Right atrium auricular region (tissue), 2 donors: ENCODE measurements at regions not wholly inside any gene's neighbourhood (a gene's known extent, or its start where the extent isn't known, plus 50 kb on each side); places are given as distances from the start of the nearest gene placed in this dataset.

ENCODE experiments used
- DNase-seq: peaks from one replicate; pipeline ENCODE4 v3.0.0-alpha.2; 2019; ENCODE audit warnings: low spot score
- H3K27ac ChIP-seq, 2 donors: fragments of 200-600 bp; sonication (generic); 1 replicate in 1 of 2; 2 replicates in 1 of 2; pipeline ENCODE4 v1.5.1; 2016 to 2019
- H3K27me3 ChIP-seq, 2 donors: fragments of 200-600 bp; sonication (generic); one replicate each; pipeline versions ENCODE4 v1.5.1 to v1.6.0; 2017 to 2019
- H3K36me3 ChIP-seq: fragments of 200-600 bp; sonication (generic); one replicate; pipeline ENCODE4 v1.5.1; 2016
- H3K4me1 ChIP-seq, 2 donors: fragments of 200-600 bp; sonication (generic); one replicate each; pipeline versions ENCODE4 v1.5.1 to v1.6.0; 2017 to 2019
- H3K4me3 ChIP-seq, 2 donors: fragments of 200-600 bp; sonication (generic); 1 replicate in 1 of 2; 2 replicates in 1 of 2; pipeline ENCODE4 v1.5.1; 2017 to 2019; ENCODE audit warnings: mild to moderate bottlenecking in 1 of 2, moderate library complexity in 1 of 2
- H3K9me3 ChIP-seq, 2 donors: fragments of 200-600 bp; sonication (generic); one replicate each; pipeline ENCODE4 v1.5.1; 2019
- TF ChIP-seq, protein P1 (sequence below), 2 donors: fragments of 200-600 bp; sonication (generic); IDR thresholded peaks; one replicate each; pipeline ENCODE4 v1.5.1; 2019; ENCODE audit warnings: antibody characterized with exemption in 2 of 2

DNA sequence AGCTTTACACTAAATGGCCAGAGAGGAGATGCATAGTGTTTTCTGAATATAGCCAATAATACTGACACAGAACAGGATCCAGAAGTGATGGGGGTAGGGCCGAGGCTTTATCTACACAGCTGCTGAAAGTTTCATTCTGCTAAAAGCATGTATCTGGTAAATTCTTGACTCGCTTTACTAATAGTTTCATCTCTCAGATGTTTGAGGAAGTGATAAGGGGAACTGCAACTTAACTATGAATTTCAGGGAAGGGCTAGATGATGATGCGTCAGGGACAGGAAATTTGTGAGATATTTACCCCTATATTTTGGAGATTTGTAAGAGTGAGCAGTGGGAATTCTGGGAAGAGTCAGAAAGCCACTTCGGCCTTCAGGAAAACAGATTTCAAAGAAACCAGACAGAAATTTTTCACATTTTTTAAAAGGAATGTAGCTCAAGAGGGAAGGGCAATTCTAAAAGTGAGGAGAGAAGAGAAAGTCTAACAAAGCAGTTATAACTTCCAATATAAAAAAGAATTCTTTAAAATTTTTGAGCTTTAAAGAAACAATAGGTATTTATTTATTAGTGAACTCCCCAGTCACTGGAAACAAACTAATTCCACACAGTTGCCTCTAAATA lies 243.1 kb downstream of the BCAT1 start:
- Histone ChIP-seq H3K36me3 (no peaks in the 10 kb centered on the region), H3K27ac (no peak overlapping the region), H3K9me3 (no peaks in the 10 kb centered on the region), H3K27me3 (no peaks in the 10 kb centered on the region), H3K4me3 (no peak overlapping the region), H3K4me1 (no peaks in the 10 kb centered on the region)
- TF ChIP-seq, protein P1, sequence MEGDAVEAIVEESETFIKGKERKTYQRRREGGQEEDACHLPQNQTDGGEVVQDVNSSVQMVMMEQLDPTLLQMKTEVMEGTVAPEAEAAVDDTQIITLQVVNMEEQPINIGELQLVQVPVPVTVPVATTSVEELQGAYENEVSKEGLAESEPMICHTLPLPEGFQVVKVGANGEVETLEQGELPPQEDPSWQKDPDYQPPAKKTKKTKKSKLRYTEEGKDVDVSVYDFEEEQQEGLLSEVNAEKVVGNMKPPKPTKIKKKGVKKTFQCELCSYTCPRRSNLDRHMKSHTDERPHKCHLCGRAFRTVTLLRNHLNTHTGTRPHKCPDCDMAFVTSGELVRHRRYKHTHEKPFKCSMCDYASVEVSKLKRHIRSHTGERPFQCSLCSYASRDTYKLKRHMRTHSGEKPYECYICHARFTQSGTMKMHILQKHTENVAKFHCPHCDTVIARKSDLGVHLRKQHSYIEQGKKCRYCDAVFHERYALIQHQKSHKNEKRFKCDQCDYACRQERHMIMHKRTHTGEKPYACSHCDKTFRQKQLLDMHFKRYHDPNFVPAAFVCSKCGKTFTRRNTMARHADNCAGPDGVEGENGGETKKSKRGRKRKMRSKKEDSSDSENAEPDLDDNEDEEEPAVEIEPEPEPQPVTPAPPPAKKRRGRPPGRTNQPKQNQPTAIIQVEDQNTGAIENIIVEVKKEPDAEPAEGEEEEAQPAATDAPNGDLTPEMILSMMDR (IDR thresholded peaks at IDR 0.05): no peak
- DNase-seq: no peak

DNA sequence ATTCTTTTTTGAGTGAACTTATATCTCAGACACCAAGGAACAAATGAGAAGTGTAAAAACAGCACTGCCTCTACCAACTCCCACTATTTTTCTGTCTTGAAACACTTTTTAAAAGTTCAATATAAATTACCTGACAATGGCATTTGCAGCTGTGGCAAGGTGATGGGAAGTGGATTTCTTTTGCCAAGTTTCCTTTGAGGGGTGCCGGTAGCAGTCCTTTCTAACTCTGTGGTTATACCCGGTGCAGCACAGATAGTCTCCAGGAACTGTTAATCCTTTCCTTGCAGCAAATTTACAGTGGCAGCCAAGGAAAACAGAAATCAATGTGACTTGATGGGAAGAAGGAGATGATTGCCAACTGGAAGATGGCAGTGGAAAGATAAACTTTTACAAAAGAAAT lies 243.7 kb downstream of the BCAT1 start:
- H3K36me3 ChIP-seq: no peaks in the 10 kb centered on the region
- H3K9me3 ChIP-seq: no peaks in the 10 kb centered on the region
- no peak overlapping the region for H3K27ac ChIP-seq
- no peak for DNase-seq
- H3K4me1 ChIP-seq: no peaks in the 10 kb centered on the region
- H3K27me3 ChIP-seq: no peaks in the 10 kb centered on the region
- H3K4me3 ChIP-seq: no peak overlapping the region
- TF ChIP-seq, protein P1 (IDR thresholded peaks at IDR 0.05): no peak

GRCh38 chr12:24701343-24701742 lies 247.6 kb downstream of the BCAT1 start:
- Histone ChIP-seq H3K9me3 (no peaks in the 10 kb centered on the region), H3K27me3 (no peaks in the 10 kb centered on the region), H3K4me3 (no peak overlapping the region), H3K36me3 (no peaks in the 10 kb centered on the region), H3K4me1 (no peaks in the 10 kb centered on the region), H3K27ac (no peak overlapping the region)
- TF ChIP-seq, protein P1 (IDR thresholded peaks at IDR 0.05): no peak
- DNase-seq: no peak

DNA sequence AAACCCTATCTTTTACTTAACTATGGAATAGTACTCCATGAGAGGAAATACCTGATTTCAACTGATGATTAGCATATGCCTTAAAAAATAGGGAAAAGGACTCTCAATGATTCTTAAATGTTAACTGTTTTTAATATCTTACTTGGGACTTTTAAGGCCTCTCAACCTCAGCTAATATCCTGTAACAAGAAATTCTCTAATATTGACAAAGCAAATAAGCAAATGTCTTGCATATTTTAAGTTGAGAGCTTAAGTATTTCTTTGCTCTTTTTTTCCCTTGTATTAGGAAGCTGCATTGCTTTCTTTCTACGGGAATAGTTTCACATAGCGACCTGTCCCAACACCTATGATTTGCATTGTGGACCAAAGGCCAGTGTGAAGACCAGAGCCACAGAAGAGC lies 249.9 kb downstream of the BCAT1 start:
- Histone ChIP-seq H3K4me1 (no peaks in the 10 kb centered on the region), H3K36me3 (no peaks in the 10 kb centered on the region), H3K9me3 (no peaks in the 10 kb centered on the region), H3K27me3 (no peaks in the 10 kb centered on the region), H3K27ac (no peak overlapping the region), H3K4me3 (no peak overlapping the region)
- TF ChIP-seq, protein P1 (IDR thresholded peaks at IDR 0.05): no peak
- no peak for DNase-seq

GRCh38 chr12:24697769-24698168 lies 251.1 kb downstream of the BCAT1 start:
- H3K4me3 ChIP-seq: no peak overlapping the region
- TF ChIP-seq, protein P1 (IDR thresholded peaks at IDR 0.05): no peak
- no peaks in the 10 kb centered on the region for H3K27me3 ChIP-seq
- H3K27ac ChIP-seq: no peak overlapping the region
- no peaks in the 10 kb centered on the region for H3K4me1 ChIP-seq
- H3K9me3 ChIP-seq: no peaks in the 10 kb centered on the region
- H3K36me3 ChIP-seq: no peaks in the 10 kb centered on the region
- DNase-seq: no peak

- H3K9me3 ChIP-seq: no peaks in the 10 kb centered on the region
- TF ChIP-seq, protein P1 (IDR thresholded peaks at IDR 0.05): no peak
- DNase-seq: no peak
- H3K4me3 ChIP-seq: no peak overlapping the region
- H3K27me3 ChIP-seq: no peaks in the 10 kb centered on the region
- no peaks in the 10 kb centered on the region for H3K4me1 ChIP-seq
- no peaks in the 10 kb centered on the region for H3K36me3 ChIP-seq
- H3K27ac ChIP-seq: no peak overlapping the region
Measured at GRCh38 chr12:24697295-24697694, 251.6 kb downstream of the BCAT1 start.
